WTC11 (cell line): ENCODE measurements at regions not wholly inside any gene's neighbourhood (a gene's known extent, or its start where the extent isn't known, plus 50 kb on each side); places are given as distances from the start of the nearest gene placed in this dataset.

ENCODE experiments used
- ATAC-seq: fragments of 200-7000 bp; cut with Tn5 transposase; 2 replicates; pipeline ENCODE4 v1.10.0; 2021; ENCODE audit warnings: mild to moderate bottlenecking, moderate library complexity
- CTCF ChIA-PET: fragments of 300-600 bp; sonication (Branson Sonifier 250); formaldehyde crosslinking; loops from one replicate; lab custom pipeline; 2021; ENCODE audit warnings: antibody characterized with exemption; lab: Charles Lee
- POLR2A ChIA-PET: fragments of 350-600 bp; sonication (Branson Sonifier 250); formaldehyde crosslinking; loops from one replicate; lab custom pipeline; 2021; ENCODE audit warnings: antibody characterized with exemption; lab: Charles Lee
- DNase-seq: peaks from one replicate; pipeline ENCODE4 v3.0.0; 2021; ENCODE audit warnings: low spot score
- H3K27ac Mint-ChIP-seq: 2 replicates; pipeline ENCODE4 v1.8.0; 2021; ENCODE audit warnings: mixed read lengths
- H3K27me3 Mint-ChIP-seq: 2 replicates; pipeline ENCODE4 v1.8.0; 2021; ENCODE audit warnings: low read depth, mild to moderate bottlenecking, moderate library complexity, mixed read lengths
- H3K36me3 Mint-ChIP-seq: 2 replicates; pipeline ENCODE4 v1.8.0; 2021; ENCODE audit warnings: mixed read lengths
- H3K4me1 Mint-ChIP-seq: 2 replicates; pipeline ENCODE4 v1.8.0; 2022; ENCODE audit warnings: mixed read lengths
- H3K4me3 Mint-ChIP-seq: 2 replicates; pipeline ENCODE4 v1.8.0; 2021; ENCODE audit warnings: mild to moderate bottlenecking, moderate library complexity, mixed read lengths
- H3K9me3 Mint-ChIP-seq: 2 replicates; pipeline ENCODE4 v1.8.0; 2021; ENCODE audit warnings: mixed read lengths
- AR ChIP-seq: fragments of 250-450 bp; sonication (Bioruptor Pico); IDR thresholded peaks from 2 replicates; pipeline ENCODE4 v1.9.0; 2021; ENCODE audit warnings: mild to moderate bottlenecking
- CREM ChIP-seq: sonication (generic); formaldehyde crosslinking; IDR thresholded peaks from 2 replicates; pipeline ENCODE4 v1.8.1; 2022; ENCODE audit warnings: mild to moderate bottlenecking, missing genetic modification reagents, moderate library complexity
- FOXJ3 ChIP-seq: sonication (generic); formaldehyde crosslinking; IDR thresholded peaks from 2 replicates; pipeline ENCODE4 v1.9.0; 2021; ENCODE audit warnings: missing genetic modification reagents, mild to moderate bottlenecking, borderline replicate concordance
- HMGA2 ChIP-seq: fragments of 250-450 bp; sonication (Bioruptor Pico); IDR thresholded peaks from 2 replicates; pipeline ENCODE4 v1.4.0; 2021; ENCODE audit warnings: mild to moderate bottlenecking, moderate library complexity
- IRF1 ChIP-seq: sonication (generic); formaldehyde crosslinking; IDR thresholded peaks from 2 replicates; pipeline ENCODE4 v1.8.0; 2023; ENCODE audit warnings: missing genetic modification reagents
- KAT7 ChIP-seq: sonication (generic); formaldehyde crosslinking; IDR thresholded peaks from 2 replicates; pipeline ENCODE4 v1.8.1; 2023; ENCODE audit warnings: missing genetic modification reagents, mild to moderate bottlenecking, borderline replicate concordance
- MLX ChIP-seq: sonication (generic); formaldehyde crosslinking; IDR thresholded peaks from 2 replicates; pipeline ENCODE4 v1.8.1; 2023; ENCODE audit warnings: mild to moderate bottlenecking, missing genetic modification reagents, moderate library complexity
- MXD4 ChIP-seq: fragments of 250-450 bp; sonication (Bioruptor Pico); IDR thresholded peaks from 2 replicates; pipeline ENCODE4 v1.8.0; 2021; ENCODE audit warnings: mild to moderate bottlenecking, moderate library complexity, borderline replicate concordance
- MYBL2 ChIP-seq: sonication (generic); formaldehyde crosslinking; IDR thresholded peaks from 2 replicates; pipeline ENCODE4 v1.8.1; 2023; ENCODE audit warnings: mild to moderate bottlenecking, moderate library complexity, missing genetic modification reagents
- NFATC4 ChIP-seq: fragments of 250-450 bp; sonication (Bioruptor Pico); IDR thresholded peaks from 2 replicates; pipeline ENCODE4 v1.9.0; 2021; ENCODE audit warnings: mild to moderate bottlenecking
- NFYB ChIP-seq: sonication (generic); formaldehyde crosslinking; conservative IDR thresholded peaks from 2 replicates; pipeline ENCODE4 v1.8.0; 2022; ENCODE audit warnings: low read depth, missing genetic modification reagents
- NR3C1 ChIP-seq: sonication (generic); formaldehyde crosslinking; conservative IDR thresholded peaks from 2 replicates; pipeline ENCODE4 v1.8.1; 2023; ENCODE audit warnings: low read depth, mild to moderate bottlenecking, missing genetic modification reagents
- SOX15 ChIP-seq: fragments of 250-450 bp; sonication (Bioruptor Pico); IDR thresholded peaks from 2 replicates; pipeline ENCODE4 v1.9.0; 2021; ENCODE audit warnings: mild to moderate bottlenecking
- SP1 ChIP-seq: sonication (generic); formaldehyde crosslinking; conservative IDR thresholded peaks from 2 replicates; pipeline ENCODE4 v1.8.1; 2022; ENCODE audit warnings: missing genetic modification reagents
- ZBTB43 ChIP-seq: sonication (generic); formaldehyde crosslinking; IDR thresholded peaks from 2 replicates; pipeline ENCODE4 v1.8.1; 2023; ENCODE audit warnings: mild to moderate bottlenecking, missing genetic modification reagents
- ZNF263 ChIP-seq: sonication (generic); formaldehyde crosslinking; IDR thresholded peaks from 2 replicates; pipeline ENCODE4 v1.8.1; 2022; ENCODE audit warnings: low read depth, mild to moderate bottlenecking, moderate library complexity, missing genetic modification reagents
- ZNF396 ChIP-seq: fragments of 250-450 bp; sonication (Bioruptor Pico); IDR thresholded peaks from 2 replicates; pipeline ENCODE4 v1.8.0; 2021; ENCODE audit warnings: mild to moderate bottlenecking, moderate library complexity, borderline replicate concordance
- TF ChIP-seq, protein P1 (sequence below): sonication (generic); formaldehyde crosslinking; IDR thresholded peaks from 2 replicates; pipeline ENCODE4 v1.8.0; 2023; ENCODE audit warnings: missing genetic modification reagents, mild to moderate bottlenecking, borderline replicate concordance
- TF ChIP-seq, protein P2 (sequence below): sonication (generic); formaldehyde crosslinking; IDR thresholded peaks from 2 replicates; pipeline ENCODE4 v1.8.1; 2022; ENCODE audit warnings: low read depth, missing genetic modification reagents, borderline replicate concordance
- TF ChIP-seq, protein P3 (sequence below): fragments of 250-450 bp; sonication (Bioruptor Pico); IDR thresholded peaks from 2 replicates; pipeline ENCODE4 v1.9.0; 2021; ENCODE audit warnings: moderate library complexity, mild to moderate bottlenecking, inconsistent platforms, borderline replicate concordance

DNA sequence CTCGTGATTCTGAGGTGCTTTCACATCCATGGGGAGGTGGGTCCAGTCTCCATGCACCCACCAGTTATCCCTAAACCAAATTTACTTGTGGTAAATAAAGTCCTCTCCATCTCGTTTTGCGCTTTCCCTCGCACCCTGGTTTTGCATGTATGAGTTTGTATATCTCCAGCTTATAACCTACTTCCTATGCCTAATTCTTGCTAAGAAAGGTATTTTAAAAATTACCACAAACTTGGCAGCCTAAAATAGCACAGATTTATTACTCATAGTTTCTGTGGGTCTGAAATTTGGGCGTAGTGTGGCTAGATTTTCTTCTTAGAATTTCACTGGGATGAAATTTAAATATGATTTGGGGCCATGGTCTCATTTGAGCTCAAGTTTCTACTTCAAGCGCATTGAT, 511.5 kb downstream of the NYAP2 start:
- no peaks in the 10 kb centered on the region for H3K9me3 Mint-ChIP-seq
- H3K36me3 Mint-ChIP-seq = no peaks in the 10 kb centered on the region
- no peak overlapping the region for H3K4me3 Mint-ChIP-seq
- no peak for ATAC-seq
- POLR2A ChIA-PET = no interaction called here
- no peak for DNase-seq
- CTCF ChIA-PET = no interaction called here
- TF ChIP-seq NFATC4 (CRISPR knock-in tag) (no peak), HMGA2 (CRISPR knock-in tag) (no peak), ZNF263 (CRISPR knock-in tag) (no peak), KAT7 (no peak), MXD4 (CRISPR knock-in tag) (no peak), SOX15 (no peak), MYBL2 (no peak), AR (no peak), NFYB (CRISPR knock-in tag) (no peak), MLX (CRISPR knock-in tag) (no peak)
- TF ChIP-seq, protein P1, sequence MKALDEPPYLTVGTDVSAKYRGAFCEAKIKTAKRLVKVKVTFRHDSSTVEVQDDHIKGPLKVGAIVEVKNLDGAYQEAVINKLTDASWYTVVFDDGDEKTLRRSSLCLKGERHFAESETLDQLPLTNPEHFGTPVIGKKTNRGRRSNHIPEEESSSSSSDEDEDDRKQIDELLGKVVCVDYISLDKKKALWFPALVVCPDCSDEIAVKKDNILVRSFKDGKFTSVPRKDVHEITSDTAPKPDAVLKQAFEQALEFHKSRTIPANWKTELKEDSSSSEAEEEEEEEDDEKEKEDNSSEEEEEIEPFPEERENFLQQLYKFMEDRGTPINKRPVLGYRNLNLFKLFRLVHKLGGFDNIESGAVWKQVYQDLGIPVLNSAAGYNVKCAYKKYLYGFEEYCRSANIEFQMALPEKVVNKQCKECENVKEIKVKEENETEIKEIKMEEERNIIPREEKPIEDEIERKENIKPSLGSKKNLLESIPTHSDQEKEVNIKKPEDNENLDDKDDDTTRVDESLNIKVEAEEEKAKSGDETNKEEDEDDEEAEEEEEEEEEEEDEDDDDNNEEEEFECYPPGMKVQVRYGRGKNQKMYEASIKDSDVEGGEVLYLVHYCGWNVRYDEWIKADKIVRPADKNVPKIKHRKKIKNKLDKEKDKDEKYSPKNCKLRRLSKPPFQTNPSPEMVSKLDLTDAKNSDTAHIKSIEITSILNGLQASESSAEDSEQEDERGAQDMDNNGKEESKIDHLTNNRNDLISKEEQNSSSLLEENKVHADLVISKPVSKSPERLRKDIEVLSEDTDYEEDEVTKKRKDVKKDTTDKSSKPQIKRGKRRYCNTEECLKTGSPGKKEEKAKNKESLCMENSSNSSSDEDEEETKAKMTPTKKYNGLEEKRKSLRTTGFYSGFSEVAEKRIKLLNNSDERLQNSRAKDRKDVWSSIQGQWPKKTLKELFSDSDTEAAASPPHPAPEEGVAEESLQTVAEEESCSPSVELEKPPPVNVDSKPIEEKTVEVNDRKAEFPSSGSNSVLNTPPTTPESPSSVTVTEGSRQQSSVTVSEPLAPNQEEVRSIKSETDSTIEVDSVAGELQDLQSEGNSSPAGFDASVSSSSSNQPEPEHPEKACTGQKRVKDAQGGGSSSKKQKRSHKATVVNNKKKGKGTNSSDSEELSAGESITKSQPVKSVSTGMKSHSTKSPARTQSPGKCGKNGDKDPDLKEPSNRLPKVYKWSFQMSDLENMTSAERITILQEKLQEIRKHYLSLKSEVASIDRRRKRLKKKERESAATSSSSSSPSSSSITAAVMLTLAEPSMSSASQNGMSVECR = no peak
- H3K27me3 Mint-ChIP-seq = no peaks in the 10 kb centered on the region
- no peaks in the 10 kb centered on the region for H3K4me1 Mint-ChIP-seq
- H3K27ac Mint-ChIP-seq = no peak overlapping the region

DNA sequence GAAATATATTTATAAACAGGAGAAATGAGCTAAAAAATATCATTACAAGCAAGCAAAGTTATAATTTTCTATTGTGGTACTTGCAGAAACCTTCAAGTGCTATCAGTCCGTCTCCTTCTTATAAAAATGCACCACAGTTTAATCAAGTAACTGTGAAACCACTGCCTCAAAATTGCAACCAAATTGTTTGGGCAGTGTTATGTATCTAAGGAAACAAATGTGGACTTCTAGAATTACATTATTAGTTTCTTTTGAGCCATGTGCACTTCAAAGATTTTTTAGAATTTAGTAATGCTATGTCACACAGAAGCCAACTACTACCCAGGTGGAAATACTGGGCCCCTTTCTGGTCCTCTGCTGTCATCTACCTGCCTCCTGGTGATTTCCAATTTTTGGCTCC, 495.6 kb downstream of the NYAP2 start:
- TF ChIP-seq, protein P2, sequence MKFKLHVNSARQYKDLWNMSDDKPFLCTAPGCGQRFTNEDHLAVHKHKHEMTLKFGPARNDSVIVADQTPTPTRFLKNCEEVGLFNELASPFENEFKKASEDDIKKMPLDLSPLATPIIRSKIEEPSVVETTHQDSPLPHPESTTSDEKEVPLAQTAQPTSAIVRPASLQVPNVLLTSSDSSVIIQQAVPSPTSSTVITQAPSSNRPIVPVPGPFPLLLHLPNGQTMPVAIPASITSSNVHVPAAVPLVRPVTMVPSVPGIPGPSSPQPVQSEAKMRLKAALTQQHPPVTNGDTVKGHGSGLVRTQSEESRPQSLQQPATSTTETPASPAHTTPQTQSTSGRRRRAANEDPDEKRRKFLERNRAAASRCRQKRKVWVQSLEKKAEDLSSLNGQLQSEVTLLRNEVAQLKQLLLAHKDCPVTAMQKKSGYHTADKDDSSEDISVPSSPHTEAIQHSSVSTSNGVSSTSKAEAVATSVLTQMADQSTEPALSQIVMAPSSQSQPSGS (CRISPR knock-in tag) = no peak
- TF ChIP-seq MYBL2 (no peak), ZNF396 (CRISPR knock-in tag) (no peak)
- Mint-ChIP-seq H3K9me3 (no peaks in the 10 kb centered on the region), H3K4me3 (no peak overlapping the region), H3K36me3 (no peaks in the 10 kb centered on the region), H3K4me1 (no peaks in the 10 kb centered on the region), H3K27me3 (peaks cover under 1% of the 10 kb centered on the region; the same call in 1 of the 2 replicates), H3K27ac (no peak overlapping the region)
- ATAC-seq (no peak), DNase-seq (no peak)
- ChIA-PET CTCF (no interaction called here), POLR2A (no interaction called here)

DNA sequence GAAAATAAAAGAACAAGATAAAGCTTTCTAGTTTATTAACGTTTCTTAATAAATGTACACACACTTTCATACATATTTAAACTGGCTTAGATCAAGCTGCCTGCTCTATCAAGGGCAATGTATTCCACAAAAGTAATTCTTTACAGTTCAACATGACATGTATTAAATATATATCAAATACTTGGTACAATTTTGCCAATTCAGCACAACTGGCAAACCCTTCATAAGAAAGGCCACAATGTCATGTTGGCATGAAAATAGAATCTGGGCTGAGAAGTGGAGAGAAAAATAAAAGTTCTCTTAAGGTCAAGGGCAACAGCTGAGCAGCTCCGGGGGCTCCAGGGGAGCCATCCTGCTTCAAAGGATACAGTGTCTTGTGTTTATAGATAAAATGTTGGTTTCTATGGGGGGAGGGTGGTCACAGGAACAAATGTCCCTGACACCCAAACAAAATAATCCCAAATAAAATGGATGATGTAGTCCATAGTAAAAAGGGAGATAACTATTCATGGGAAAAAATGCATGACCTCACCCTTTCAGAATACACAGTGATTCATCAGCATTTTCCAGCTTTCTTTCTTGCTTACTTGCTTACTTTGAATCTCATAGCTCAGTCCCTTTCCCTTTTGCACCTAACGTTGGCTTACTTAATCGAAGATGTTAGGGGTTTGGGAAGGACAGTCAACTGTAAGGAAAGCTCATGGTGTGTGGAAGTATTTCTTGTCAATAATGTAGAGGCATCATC, 494.9 kb downstream of the NYAP2 start:
- Mint-ChIP-seq H3K4me3 (no peak overlapping the region), H3K27ac (no peak overlapping the region), H3K9me3 (no peaks in the 10 kb centered on the region), H3K27me3 (no peaks in the 10 kb centered on the region), H3K4me1 (no peaks in the 10 kb centered on the region), H3K36me3 (no peaks in the 10 kb centered on the region)
- ATAC-seq (no peak), DNase-seq (no peak)
- ChIA-PET CTCF (no interaction called here), POLR2A (no interaction called here)
- TF ChIP-seq ZNF263 (CRISPR knock-in tag) (no peak), KAT7 (no peak), ZBTB43 (CRISPR knock-in tag) (no peak), IRF1 (CRISPR knock-in tag) (no peak), FOXJ3 (no peak), CREM (CRISPR knock-in tag) (no peak), SP1 (CRISPR knock-in tag) (no peak), NR3C1 (CRISPR knock-in tag) (no peak)
- TF ChIP-seq, protein P3, sequence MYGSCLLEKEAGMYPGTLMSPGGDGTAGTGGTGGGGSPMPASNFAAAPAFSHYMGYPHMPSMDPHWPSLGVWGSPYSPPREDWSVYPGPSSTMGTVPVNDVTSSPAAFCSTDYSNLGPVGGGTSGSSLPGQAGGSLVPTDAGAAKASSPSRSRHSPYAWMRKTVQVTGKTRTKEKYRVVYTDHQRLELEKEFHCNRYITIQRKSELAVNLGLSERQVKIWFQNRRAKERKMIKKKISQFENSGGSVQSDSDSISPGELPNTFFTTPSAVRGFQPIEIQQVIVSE = no peak
